Ureter (tissue), 1 donor: ENCODE measurements at regions not wholly inside any gene's neighbourhood (a gene's known extent, or its start where the extent isn't known, plus 50 kb on each side); places are given as distances from the start of the nearest gene placed in this dataset.

Experiments
- DNase-seq: peaks from one replicate; pipeline ENCODE4 v3.0.0-alpha.2; 2020; ENCODE audit warnings: low spot score
- donor health status: DM: yes; HTN: yes; CAD: no.

GRCh38 chr3:15952543-15953175 lies 154.9 kb upstream of the ANKRD28 start:
- DNase-seq: no peak

GRCh38 chr3:15953841-15954240 lies 156.1 kb upstream of the ANKRD28 start:
- DNase-seq: no peak

- no peak for DNase-seq
Measured at GRCh38 chr3:15955968-15956367, 158.2 kb upstream of the ANKRD28 start.

- DNase-seq: no peak
Measured at GRCh38 chr3:15958692-15959433, 161.1 kb upstream of the ANKRD28 start.

- no peak for DNase-seq
Measured at GRCh38 chr3:15959434-15959811, 161.6 kb upstream of the ANKRD28 start.

- no peak for DNase-seq
Measured at GRCh38 chr3:15964605-15965442, 167.0 kb upstream of the ANKRD28 start.

- DNase-seq: no peak
Measured at GRCh38 chr3:15967577-15967976, 169.8 kb upstream of the ANKRD28 start.

GRCh38 chr3:15969874-15970640 lies 172.3 kb upstream of the ANKRD28 start:
- no peak for DNase-seq

- DNase-seq: no peak
Measured at GRCh38 chr3:15973414-15973813, 175.6 kb upstream of the ANKRD28 start.

- no peak for DNase-seq
Measured at GRCh38 chr3:15973940-15974339, 176.2 kb upstream of the ANKRD28 start.

GRCh38 chr3:15974647-15975046 lies 176.9 kb upstream of the ANKRD28 start:
- no peak for DNase-seq

- DNase-seq: no peak
Measured at GRCh38 chr3:15976524-15976923, 178.7 kb upstream of the ANKRD28 start.

GRCh38 chr3:15977090-15977489 lies 179.3 kb upstream of the ANKRD28 start:
- DNase-seq: no peak

GRCh38 chr3:15977598-15978232 lies 179.9 kb upstream of the ANKRD28 start:
- DNase-seq: no peak

- DNase-seq: no peak
Measured at GRCh38 chr3:15978801-15979200, 181.0 kb upstream of the ANKRD28 start.

- no peak for DNase-seq
Measured at GRCh38 chr3:15979495-15979894, 181.7 kb upstream of the ANKRD28 start.

GRCh38 chr3:15979900-15980299 lies 182.1 kb upstream of the ANKRD28 start:
- no peak for DNase-seq

- DNase-seq: no peak
Measured at GRCh38 chr3:15982243-15982642, 184.5 kb upstream of the ANKRD28 start.

- no peak for DNase-seq
Measured at GRCh38 chr3:15982667-15983196, 185.0 kb upstream of the ANKRD28 start.

GRCh38 chr3:15983232-15983631 lies 185.5 kb upstream of the ANKRD28 start:
- no peak for DNase-seq

- DNase-seq: no peak
Measured at GRCh38 chr3:15983693-15984092, 185.9 kb upstream of the ANKRD28 start.
